HK-2 (cell line): ENCODE measurements at regions not wholly inside any gene's neighbourhood (a gene's known extent, or its start where the extent isn't known, plus 50 kb on each side); places are given as distances from the start of the nearest gene placed in this dataset.
"Not testable (repeated sequence)": the region's sequence is repeated elsewhere in the genome, so short reads cannot be mapped to it uniquely, and the experiment has no call there.

ENCODE experiments used
- DNase-seq: peaks from one replicate; pipeline ENCODE4 v3.0.0-alpha.2; 2018; ENCODE audit not compliant: unreplicated experiment

- no peak for DNase-seq
Measured at GRCh38 chr3:40645883-40646282, 121.1 kb downstream of the ZNF621 start.

GRCh38 chr3:40649346-40649745, 124.6 kb downstream of the ZNF621 start:
- DNase-seq, result no peak

- no peak for DNase-seq
Measured at GRCh38 chr3:40652072-40652471, 127.3 kb downstream of the ZNF621 start.

- no peak for DNase-seq
Measured at GRCh38 chr3:40653001-40653400, 128.2 kb downstream of the ZNF621 start.

- DNase-seq, result no peak
Measured at GRCh38 chr3:40653878-40654277, 129.1 kb downstream of the ZNF621 start.

GRCh38 chr3:40655551-40655950, 130.8 kb downstream of the ZNF621 start:
- no peak for DNase-seq

GRCh38 chr3:40657623-40658022, 132.9 kb downstream of the ZNF621 start:
- DNase-seq, result no peak

- DNase-seq, result no peak
Measured at GRCh38 chr3:40658305-40658704, 133.5 kb downstream of the ZNF621 start.

GRCh38 chr3:40660554-40660953, 135.8 kb downstream of the ZNF621 start:
- DNase-seq, result no peak

- DNase-seq, result no peak
Measured at GRCh38 chr3:40661284-40661683, 136.5 kb downstream of the ZNF621 start.

- no peak for DNase-seq
Measured at GRCh38 chr3:40663280-40663679, 138.5 kb downstream of the ZNF621 start.

GRCh38 chr3:40669176-40669575, 144.4 kb downstream of the ZNF621 start:
- no peak for DNase-seq

GRCh38 chr3:40672861-40673260, 148.1 kb downstream of the ZNF621 start:
- DNase-seq, result no peak

- no peak for DNase-seq
Measured at GRCh38 chr3:40677321-40677720, 152.6 kb downstream of the ZNF621 start.

- no peak for DNase-seq
Measured at GRCh38 chr3:40677749-40678148, 153.0 kb downstream of the ZNF621 start.

- DNase-seq, result no peak
Measured at GRCh38 chr3:40679290-40679689, 154.5 kb downstream of the ZNF621 start.

- no peak for DNase-seq
Measured at GRCh38 chr3:40680685-40681657, 156.2 kb downstream of the ZNF621 start.

- no peak for DNase-seq
Measured at GRCh38 chr3:40681658-40682055, 156.9 kb downstream of the ZNF621 start.

- no peak for DNase-seq
Measured at GRCh38 chr3:40689837-40690236, 165.1 kb downstream of the ZNF621 start.

GRCh38 chr3:40690749-40691451, 166.1 kb downstream of the ZNF621 start:
- DNase-seq, result no peak

- DNase-seq, result no peak
Measured at GRCh38 chr3:40691452-40691861, 166.7 kb downstream of the ZNF621 start.

- DNase-seq, result no peak
Measured at GRCh38 chr3:40695848-40696247, 171.1 kb downstream of the ZNF621 start.

GRCh38 chr3:40698611-40699010, 173.9 kb downstream of the ZNF621 start:
- not testable (repeated sequence) for DNase-seq
